Pancreas (tissue), 10 donors: ENCODE measurements at regions not wholly inside any gene's neighbourhood (a gene's known extent, or its start where the extent isn't known, plus 50 kb on each side); places are given as distances from the start of the nearest gene placed in this dataset.

Source experiments
- ATAC-seq, 4 donors: fragments of 200-7000 bp; cut with Tn5 transposase; one replicate each; pipeline versions ENCODE4 v1.8.0 to v1.9.1; 2020; ENCODE audit warnings: mild to moderate bottlenecking in 4 of 4, moderate library complexity in 4 of 4
- DNase-seq, 6 donors: peaks; one replicate each; pipeline ENCODE4 v3.0.0-alpha.2; 2020
- FAIRE-seq: peaks from 2 replicates; lab custom pipeline; 2012; peaks lifted over from hg19 to GRCh38; lab: Jason Lieb, UNC
- H3K27ac ChIP-seq, 4 donors: fragments of 200-600 bp; sonication (generic); 1 replicate in 3 of 4; 2 replicates in 1 of 4; pipeline versions ENCODE4 v1.5.0 to v1.8.0; 2020
- H3K27me3 ChIP-seq, 4 donors: fragments of 200-600 bp; one replicate each; pipeline ENCODE4 v1.8.0; 2021
- H3K36me3 ChIP-seq, 3 donors: fragments of 200-600 bp; sonication (generic) in 1 of 3; one replicate each; pipeline versions ENCODE4 v1.5.0 to v1.8.0; 2020 to 2021
- H3K4me1 ChIP-seq, 3 donors: fragments of 200-600 bp; one replicate each; pipeline ENCODE4 v1.8.0; 2021
- H3K4me3 ChIP-seq, 4 donors: fragments of 200-600 bp; sonication (generic) in 2 of 4; one replicate each; pipeline versions ENCODE4 v1.5.0 to v1.8.0; 2020 to 2021
- H3K9me3 ChIP-seq, 4 donors: fragments of 200-600 bp; one replicate each; pipeline ENCODE4 v1.8.0; 2021
- CTCF ChIP-seq, 4 donors: fragments of 200-600 bp; sonication (generic) in 3 of 4; IDR thresholded peaks; one replicate each; pipeline versions ENCODE4 v1.5.0 to v1.8.0; 2021; ENCODE audit warnings: antibody characterized with exemption in 4 of 4
- WGBS, 2 donors: extraction: QIAGEN DNeasy Blood & Tissue Kit; methylation state at CpG; one replicate each; pipeline ENCODE4 v1.1.7; 2013; 5-methylcytosine and 5-hydroxymethylcytosine counted together
- intact Hi-C, 3 donors: fragments of 100-400 bp; cut with DNase I; formaldehyde crosslinking; loops; one replicate each; pipeline versions ENCODE4 v1.11.1 to v1.14.2; 2022
- donor health status: healthy with polysubstance abuse.
- donor health status: DM: no; HTN: no; CAD: no; lungs with moderate emphysema.
- donor health status: DM: no; HTN: no; CAD: no.
- donor health status: control.
- donor health status: control.
- donor health status: Bipolar disorder and iron deficiency.
- donor health status: DM: yes; HTN: yes; CAD: no.
- donor health status: DM: no; HTN: no; CAD: no.
- donor health status: DM: no; HTN: no; CAD: no.
- donor health status: DM: yes; HTN: yes; CAD: no.

GRCh38 chr12:114799574-114800487 lies 115.9 kb upstream of the TBX3 start:
- peak; percentile 64 to 98 (median 96) for ATAC-seq
- H3K27ac ChIP-seq, result no peak overlapping the region
- H3K9me3 ChIP-seq, result no peaks in the 10 kb centered on the region
- peak; percentile 50 to 93 (median 74) for DNase-seq
- intact Hi-C loops, result no loop called here
- no peak for FAIRE-seq
- WGBS, 2 donors, result 37% methylated on average over 16 of the region's 16 CpGs
- H3K4me3 ChIP-seq, result no peak overlapping the region
- H3K36me3 ChIP-seq, result no peaks in the 10 kb centered on the region
- no peaks in the 10 kb centered on the region for H3K4me1 ChIP-seq
- TF ChIP-seq CTCF (IDR thresholded peaks at IDR 0.05), result no peak
- no peaks in the 10 kb centered on the region for H3K27me3 ChIP-seq

GRCh38 chr12:114794049-114794558 lies 110.1 kb upstream of the TBX3 start:
- WGBS, 2 donors, result 60 to 79% methylated on average over 8 of the region's 8 CpGs

GRCh38 chr12:114790276-114790675 lies 106.3 kb upstream of the TBX3 start:
- DNase-seq, result no peak
- intact Hi-C loops, result no loop called here
- WGBS, 2 donors, result 72 to 83% methylated on average over 1 of the region's 1 CpG
- TF ChIP-seq CTCF (IDR thresholded peaks at IDR 0.05), result no peak
- no peaks in the 10 kb centered on the region for H3K27me3 ChIP-seq
- H3K4me3 ChIP-seq, result no peak overlapping the region
- no peak overlapping the region for H3K27ac ChIP-seq
- H3K4me1 ChIP-seq, result no peaks in the 10 kb centered on the region
- H3K36me3 ChIP-seq, result no peaks in the 10 kb centered on the region
- no peak for ATAC-seq
- no peak for FAIRE-seq
- H3K9me3 ChIP-seq, result no peaks in the 10 kb centered on the region

More at GRCh38 chr12:114794049-114794558, 110.1 kb upstream of the TBX3 start:
- Histone ChIP-seq H3K4me1 (no peaks in the 10 kb centered on the region), H3K27me3 (no peaks in the 10 kb centered on the region), H3K27ac (no peak overlapping the region), H3K9me3 (no peaks in the 10 kb centered on the region), H3K4me3 (no peak overlapping the region), H3K36me3 (no peaks in the 10 kb centered on the region)
- intact Hi-C loops, result no loop called here
- no peak for ATAC-seq
- DNase-seq, result no peak
- no peak for FAIRE-seq
- TF ChIP-seq CTCF (IDR thresholded peaks at IDR 0.05), result no peak

GRCh38 chr12:114789821-114790220 lies 105.8 kb upstream of the TBX3 start:
- 61 to 62% methylated on average over 5 of the region's 5 CpGs for WGBS, 2 donors
- Histone ChIP-seq H3K4me1 (no peaks in the 10 kb centered on the region), H3K9me3 (no peaks in the 10 kb centered on the region), H3K27me3 (no peaks in the 10 kb centered on the region), H3K36me3 (no peaks in the 10 kb centered on the region), H3K27ac (no peak overlapping the region), H3K4me3 (no peak overlapping the region)
- FAIRE-seq (no peak), ATAC-seq (no peak), DNase-seq (no peak)
- no peak for TF ChIP-seq CTCF (IDR thresholded peaks at IDR 0.05)
- intact Hi-C loops, result no loop called here

GRCh38 chr12:114789276-114789675 lies 105.3 kb upstream of the TBX3 start:
- TF ChIP-seq CTCF (IDR thresholded peaks at IDR 0.05), result no peak
- FAIRE-seq, result no peak
- Histone ChIP-seq H3K4me1 (no peaks in the 10 kb centered on the region), H3K27me3 (no peaks in the 10 kb centered on the region), H3K27ac (no peak overlapping the region), H3K36me3 (no peaks in the 10 kb centered on the region), H3K9me3 (no peaks in the 10 kb centered on the region), H3K4me3 (no peak overlapping the region)
- no peak for DNase-seq
- WGBS, 2 donors, result 75 to 85% methylated on average over 3 of the region's 3 CpGs
- ATAC-seq, result no peak
- intact Hi-C loops, result no loop called here
